ENCODE measurements at regions not wholly inside any gene's neighbourhood (a gene's known extent, or its start where the extent isn't known, plus 50 kb on each side); places are given as distances from the start of the nearest gene placed in this dataset.
A peak's percentile ranks its signal among the peaks of the same experiment; 100 is the strongest.

- POLR2A ChIA-PET, result interaction anchor here (0.5 to 0.6 kb wide), 2 partner anchors 20 to 433 kb away, joined by 3 read pairs; no protein-coding TSS in a partner anchor
- CTCF ChIA-PET (ENCODE audit: unreplicated experiment), result interaction anchor here (0.6 kb wide), 1 partner anchor 283 kb away, joined by 3 read pairs; no protein-coding TSS in a partner anchor
- Histone ChIP-seq H3K9me3 (ENCODE audit: low read length) (no peaks in the 10 kb centered on the region), H3K4me1 (ENCODE audit: insufficient read depth, low read length, poor library complexity, severe bottlenecking) (no peaks in the 10 kb centered on the region), H3K27ac (ENCODE audit: low read depth, low read length, poor library complexity, severe bottlenecking) (no peak overlapping the region), H4K20me1 (ENCODE audit: insufficient read depth, low read length) (no peaks in the 10 kb centered on the region), H3K4me3 (ENCODE audit: low read depth, low read length, poor library complexity, severe bottlenecking) (no peak overlapping the region), H3K36me3 (ENCODE audit: insufficient read depth, low read length) (no peaks in the 10 kb centered on the region), H3K9me2 (ENCODE audit: insufficient read depth, low read length) (no peaks in the 10 kb centered on the region), H2AFZ (ENCODE audit: low read length) (no peak overlapping the region), H3K4me2 (ENCODE audit: low read length) (no peak overlapping the region), H3K79me2 (ENCODE audit: insufficient read depth, low read depth, low read length) (no peaks in the 10 kb centered on the region)
- TF ChIP-seq, protein P1, sequence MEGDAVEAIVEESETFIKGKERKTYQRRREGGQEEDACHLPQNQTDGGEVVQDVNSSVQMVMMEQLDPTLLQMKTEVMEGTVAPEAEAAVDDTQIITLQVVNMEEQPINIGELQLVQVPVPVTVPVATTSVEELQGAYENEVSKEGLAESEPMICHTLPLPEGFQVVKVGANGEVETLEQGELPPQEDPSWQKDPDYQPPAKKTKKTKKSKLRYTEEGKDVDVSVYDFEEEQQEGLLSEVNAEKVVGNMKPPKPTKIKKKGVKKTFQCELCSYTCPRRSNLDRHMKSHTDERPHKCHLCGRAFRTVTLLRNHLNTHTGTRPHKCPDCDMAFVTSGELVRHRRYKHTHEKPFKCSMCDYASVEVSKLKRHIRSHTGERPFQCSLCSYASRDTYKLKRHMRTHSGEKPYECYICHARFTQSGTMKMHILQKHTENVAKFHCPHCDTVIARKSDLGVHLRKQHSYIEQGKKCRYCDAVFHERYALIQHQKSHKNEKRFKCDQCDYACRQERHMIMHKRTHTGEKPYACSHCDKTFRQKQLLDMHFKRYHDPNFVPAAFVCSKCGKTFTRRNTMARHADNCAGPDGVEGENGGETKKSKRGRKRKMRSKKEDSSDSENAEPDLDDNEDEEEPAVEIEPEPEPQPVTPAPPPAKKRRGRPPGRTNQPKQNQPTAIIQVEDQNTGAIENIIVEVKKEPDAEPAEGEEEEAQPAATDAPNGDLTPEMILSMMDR (conservative IDR thresholded peaks at IDR 0.05; ENCODE audit: low read length), result 0 out of 2 replicates have a peak, but pooled peaks have one; percentile 14
- TF ChIP-seq EZH2phosphoT487 (IDR thresholded peaks at IDR 0.05; ENCODE audit: borderline replicate concordance, low read depth, low read length), result no peak
- no peak for DNase-seq (ENCODE audit: low spot score)
- intact Hi-C loops (cut with micrococcal nuclease; ENCODE audit: unreplicated experiment), result no loop called here
- no TSS peak for BruUV-seq (replicated peaks)
Observed at GRCh38 chr4:42817913-42818312, 74.6 kb upstream of the GRXCR1 start.

- ChIA-PET CTCF (ENCODE audit: unreplicated experiment) (no interaction called here), POLR2A (interaction anchor here (0.5 to 0.7 kb wide), 7 partner anchors 25 to 854 kb away, joined by 3 to 5 read pairs (median 3); partner anchors contain the start of gene SHISA3)
- Histone ChIP-seq H3K9me2 (ENCODE audit: insufficient read depth, low read length) (no peaks in the 10 kb centered on the region), H3K4me3 (ENCODE audit: low read depth, low read length, poor library complexity, severe bottlenecking) (no peak overlapping the region), H3K27ac (ENCODE audit: low read depth, low read length, poor library complexity, severe bottlenecking) (no peak overlapping the region), H4K20me1 (ENCODE audit: insufficient read depth, low read length) (no peaks in the 10 kb centered on the region), H3K36me3 (ENCODE audit: insufficient read depth, low read length) (no peaks in the 10 kb centered on the region), H3K4me1 (ENCODE audit: insufficient read depth, low read length, poor library complexity, severe bottlenecking) (no peaks in the 10 kb centered on the region), H3K79me2 (ENCODE audit: insufficient read depth, low read depth, low read length) (no peaks in the 10 kb centered on the region), H3K9me3 (ENCODE audit: low read length) (no peaks in the 10 kb centered on the region), H3K4me2 (ENCODE audit: low read length) (no peak overlapping the region), H2AFZ (ENCODE audit: low read length) (no peak overlapping the region)
- TF ChIP-seq EZH2phosphoT487 (IDR thresholded peaks at IDR 0.05; ENCODE audit: borderline replicate concordance, low read depth, low read length), result no peak
- TF ChIP-seq, protein P1 (conservative IDR thresholded peaks at IDR 0.05; ENCODE audit: low read length), result no peak
- no peak for DNase-seq (ENCODE audit: low spot score)
- intact Hi-C loops (cut with micrococcal nuclease; ENCODE audit: unreplicated experiment), result no loop called here
- no TSS peak for BruUV-seq (replicated peaks)
Observed at GRCh38 chr4:42816880-42817400, 75.6 kb upstream of the GRXCR1 start.

GRCh38 chr4:42816189-42816879 is 76.2 kb upstream of the GRXCR1 start:
- BruUV-seq (replicated peaks), result no TSS peak
- Histone ChIP-seq H3K4me3 (ENCODE audit: low read depth, low read length, poor library complexity, severe bottlenecking) (no peak overlapping the region), H3K4me1 (ENCODE audit: insufficient read depth, low read length, poor library complexity, severe bottlenecking) (no peaks in the 10 kb centered on the region), H3K9me3 (ENCODE audit: low read length) (no peaks in the 10 kb centered on the region), H3K27ac (ENCODE audit: low read depth, low read length, poor library complexity, severe bottlenecking) (no peak overlapping the region), H3K79me2 (ENCODE audit: insufficient read depth, low read depth, low read length) (no peaks in the 10 kb centered on the region), H3K36me3 (ENCODE audit: insufficient read depth, low read length) (no peaks in the 10 kb centered on the region), H2AFZ (ENCODE audit: low read length) (no peak overlapping the region), H3K9me2 (ENCODE audit: insufficient read depth, low read length) (no peaks in the 10 kb centered on the region), H4K20me1 (ENCODE audit: insufficient read depth, low read length) (no peaks in the 10 kb centered on the region), H3K4me2 (ENCODE audit: low read length) (no peak overlapping the region)
- DNase-seq (ENCODE audit: low spot score), result no peak
- ChIA-PET CTCF (ENCODE audit: unreplicated experiment) (no interaction called here), POLR2A (interaction anchor here (0.5 to 1.1 kb wide), 4 partner anchors 18 to 420 kb away, joined by 3 to 4 read pairs (median 3); no protein-coding TSS in a partner anchor)
- intact Hi-C loops (cut with micrococcal nuclease; ENCODE audit: unreplicated experiment), result no loop called here
- TF ChIP-seq, protein P1 (conservative IDR thresholded peaks at IDR 0.05; ENCODE audit: low read length), result no peak
- no peak for TF ChIP-seq EZH2phosphoT487 (IDR thresholded peaks at IDR 0.05; ENCODE audit: borderline replicate concordance, low read depth, low read length)
